H9 (cell line): ENCODE measurements at regions not wholly inside any gene's neighbourhood (a gene's known extent, or its start where the extent isn't known, plus 50 kb on each side); places are given as distances from the start of the nearest gene placed in this dataset.

Experiments
- DNase-seq: peaks from one replicate; pipeline ENCODE4 v3.0.0-alpha.2; 2017
- H2AFZ ChIP-seq: one replicate; pipeline ENCODE4 v1.6.1; 2013; ENCODE audit warnings: mild to moderate bottlenecking, low read length, control low read depth, moderate library complexity
- H2AK5ac ChIP-seq: 2 replicates; pipeline ENCODE4 v1.6.1; 2013; ENCODE audit warnings: low read length, control low read depth, mixed read lengths; ENCODE audit not compliant: insufficient read length
- H2BK120ac ChIP-seq: one replicate; pipeline ENCODE4 v1.6.1; 2013; ENCODE audit warnings: low read depth, mild to moderate bottlenecking, low read length, control low read depth, inconsistent platforms; ENCODE audit not compliant: poor library complexity, severe bottlenecking
- H2BK12ac ChIP-seq: 2 replicates; pipeline ENCODE4 v1.6.1; 2013; ENCODE audit warnings: low read length, control low read depth, mixed read lengths, low read depth; ENCODE audit not compliant: insufficient read length
- H2BK15ac ChIP-seq: 2 replicates; pipeline ENCODE4 v1.6.1; 2013; ENCODE audit warnings: low read depth, low read length, control low read depth
- H2BK20ac ChIP-seq: one replicate; pipeline ENCODE4 v1.6.1; 2013; ENCODE audit warnings: low read depth, mild to moderate bottlenecking, low read length, control low read depth, inconsistent platforms; ENCODE audit not compliant: poor library complexity, severe bottlenecking
- H2BK5ac ChIP-seq: 2 replicates; pipeline ENCODE4 v1.6.1; 2013; ENCODE audit warnings: low read length, control low read depth, mixed read lengths; ENCODE audit not compliant: insufficient read length
- H3K14ac ChIP-seq: 2 replicates; pipeline ENCODE4 v1.6.1; 2013; ENCODE audit warnings: low read length, control low read depth; ENCODE audit not compliant: insufficient read depth
- H3K18ac ChIP-seq: 2 replicates; pipeline ENCODE4 v1.6.1; 2013; ENCODE audit warnings: low read depth, mild to moderate bottlenecking, mixed read lengths, low read length, control low read depth; ENCODE audit not compliant: insufficient read length
- H3K23ac ChIP-seq: 2 replicates; pipeline ENCODE4 v1.6.1; 2013; ENCODE audit warnings: low read length, control low read depth, mixed read lengths, low read depth; ENCODE audit not compliant: insufficient read length
- H3K23me2 ChIP-seq: 2 replicates; pipeline ENCODE4 v1.6.1; 2013; ENCODE audit warnings: low read depth, mild to moderate bottlenecking, mixed read lengths, low read length, control low read depth; ENCODE audit not compliant: insufficient read length, poor library complexity, severe bottlenecking
- H3K27ac ChIP-seq: 2 replicates; pipeline ENCODE4 v1.5.1; 2013; ENCODE audit warnings: low read length, control low read depth, mixed read lengths, low read depth; ENCODE audit not compliant: insufficient read length
- H3K27me3 ChIP-seq: 2 replicates; pipeline ENCODE4 v1.6.1; 2013; ENCODE audit warnings: low read length, control low read depth, inconsistent platforms; ENCODE audit not compliant: insufficient read depth
- H3K4ac ChIP-seq: 2 replicates; pipeline ENCODE4 v1.6.1; 2013; ENCODE audit warnings: low read depth, mild to moderate bottlenecking, control low read depth, inconsistent platforms, low read length, moderate library complexity
- H3K4me1 ChIP-seq: 2 replicates; pipeline ENCODE4 v1.6.1; 2013; ENCODE audit warnings: low read length, control low read depth, inconsistent platforms; ENCODE audit not compliant: insufficient read depth
- H3K4me2 ChIP-seq: 2 replicates; pipeline ENCODE4 v1.6.1; 2013; ENCODE audit warnings: low read length, control low read depth, mixed read lengths; ENCODE audit not compliant: insufficient read length, insufficient read depth
- H3K56ac ChIP-seq: 2 replicates; pipeline ENCODE4 v1.6.1; 2013; ENCODE audit warnings: low read depth, mild to moderate bottlenecking, mixed read lengths, low read length, control low read depth; ENCODE audit not compliant: insufficient read length
- H3K79me1 ChIP-seq: 2 replicates; pipeline ENCODE4 v1.6.1; 2013; ENCODE audit warnings: low read depth, mild to moderate bottlenecking, moderate library complexity, low read length, control low read depth, inconsistent platforms; ENCODE audit not compliant: insufficient read depth, poor library complexity, severe bottlenecking
- H3K79me2 ChIP-seq: 2 replicates; pipeline ENCODE4 v1.6.1; 2013; ENCODE audit warnings: low read length, control low read depth, inconsistent platforms; ENCODE audit not compliant: insufficient read depth
- H3K9ac ChIP-seq: 2 replicates; pipeline ENCODE4 v1.6.1; 2013; ENCODE audit warnings: low read length, control low read depth, mixed read lengths; ENCODE audit not compliant: insufficient read length; ENCODE audit errors: extremely low read depth
- H3K9me3 ChIP-seq: one replicate; pipeline ENCODE4 v1.6.1; 2013; ENCODE audit warnings: low read depth, low read length, inconsistent platforms; ENCODE audit not compliant: control insufficient read depth
- H3T11ph ChIP-seq: one replicate; pipeline ENCODE4 v1.6.1; 2013; ENCODE audit warnings: mild to moderate bottlenecking, low read length, control low read depth, inconsistent platforms
- H4K20me1 ChIP-seq: one replicate; pipeline ENCODE4 v1.6.1; 2013; ENCODE audit not compliant: control insufficient read depth, insufficient read length, insufficient read depth
- H4K5ac ChIP-seq: 2 replicates; pipeline ENCODE4 v1.6.1; 2013; ENCODE audit warnings: low read depth, mild to moderate bottlenecking, mixed read lengths, low read length, control low read depth; ENCODE audit not compliant: insufficient read length
- H4K8ac ChIP-seq: replicated peaks from 2 replicates; pipeline ENCODE4 v1.6.1; 2013; ENCODE audit warnings: low read length, control low read depth, mixed read lengths, low read depth; ENCODE audit not compliant: insufficient read length
- H4K91ac ChIP-seq: 2 replicates; pipeline ENCODE4 v1.6.1; 2013; ENCODE audit warnings: low read depth, mild to moderate bottlenecking, moderate library complexity, mixed read lengths, low read length, control low read depth; ENCODE audit not compliant: insufficient read length
- H3K27ac Mint-ChIP-seq, 3 experiments: 2 replicates in 2 of 3; 3 replicates in 1 of 3; pipeline ENCODE4 v1.8.0; 2020 to 2021; ENCODE audit warnings: mixed read lengths in 3 of 3, mild to moderate bottlenecking in 1 of 3, moderate library complexity in 1 of 3
- H3K27me3 Mint-ChIP-seq: 2 replicates; pipeline ENCODE4 v1.8.0; 2021; ENCODE audit warnings: low read depth, mild to moderate bottlenecking, moderate library complexity, mixed read lengths
- H3K36me3 Mint-ChIP-seq, 3 experiments: 2 replicates in 2 of 3; 3 replicates in 1 of 3; pipeline ENCODE4 v1.8.0; 2020 to 2021; ENCODE audit warnings: low read depth in 3 of 3, mixed read lengths in 3 of 3; ENCODE audit not compliant: insufficient read depth in 1 of 3
- H3K4me1 Mint-ChIP-seq, 2 experiments: 2 replicates each; pipeline ENCODE4 v1.8.0; 2020; ENCODE audit warnings: mixed read lengths in 2 of 2
- H3K4me3 Mint-ChIP-seq, 2 experiments: 2 replicates in 1 of 2; 3 replicates in 1 of 2; pipeline ENCODE4 v1.8.0; 2020 to 2021; ENCODE audit warnings: mild to moderate bottlenecking in 2 of 2, mixed read lengths in 2 of 2, moderate library complexity in 1 of 2
- H3K9me3 Mint-ChIP-seq, 2 experiments: 2 replicates in 1 of 2; 3 replicates in 1 of 2; pipeline ENCODE4 v1.8.0; 2020; ENCODE audit warnings: mild to moderate bottlenecking in 2 of 2, mixed read lengths in 2 of 2, moderate library complexity in 1 of 2
- WGBS: extraction: QIAGEN DNeasy Blood & Tissue Kit; methylation state at CpG from one replicate; pipeline ENCODE4 v1.1.7; 2013; ENCODE audit warnings: missing lambda C conversion rate, low lambda C conversion rate, mixed read lengths; ENCODE audit not compliant: insufficient read length; ENCODE audit errors: extremely low coverage; 5-methylcytosine and 5-hydroxymethylcytosine counted together
- TF ChIP-seq, protein P1 (sequence below): fragments of 200-600 bp; sonication (generic); conservative IDR thresholded peaks from 3 replicates; pipeline ENCODE4 v1.8.0; 2021; ENCODE audit warnings: antibody characterized with exemption, mild to moderate bottlenecking

DNA sequence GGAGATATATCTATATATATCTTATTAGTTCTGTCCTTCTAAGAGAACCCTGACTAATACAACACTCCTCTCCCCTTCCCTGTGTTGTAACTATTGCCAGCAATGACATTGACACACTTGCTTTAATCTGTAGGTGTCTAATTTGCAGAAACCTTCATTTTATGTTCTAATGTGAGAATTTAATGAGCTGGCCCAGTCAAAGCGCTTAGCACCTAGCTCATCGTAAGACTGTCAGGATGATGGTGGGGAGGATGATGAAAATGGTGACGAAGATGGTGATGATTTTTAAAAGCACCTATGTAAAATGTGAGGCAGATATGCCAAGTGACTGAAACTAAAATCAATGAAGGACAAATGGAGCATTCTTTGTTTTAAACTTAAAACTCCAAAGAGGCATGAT is 183.8 kb downstream of the DHX15 start:
- Mint-ChIP-seq H3K4me3 (no peak overlapping the region), H3K27me3 (peaks cover 7% of the 10 kb centered on the region), H3K27ac (no peak overlapping the region), H3K9me3 (no peaks in the 10 kb centered on the region), H3K36me3 (no peaks in the 10 kb centered on the region), H3K4me1 (no peaks in the 10 kb centered on the region)
- no peak overlapping the region for H4K8ac ChIP-seq
- H3K79me1 ChIP-seq: no peaks in the 10 kb centered on the region
- no peak for DNase-seq
- H3K23me2 ChIP-seq: no peaks in the 10 kb centered on the region
- no peaks in the 10 kb centered on the region for H4K20me1 ChIP-seq
- no peak overlapping the region for H4K91ac ChIP-seq
- H2BK5ac ChIP-seq: no peak overlapping the region
- no peaks in the 10 kb centered on the region for H3K27me3 ChIP-seq
- H3K79me2 ChIP-seq: no peaks in the 10 kb centered on the region
- H3K56ac ChIP-seq: no peak overlapping the region
- H2BK20ac ChIP-seq: no peak overlapping the region
- H3K18ac ChIP-seq: no peak overlapping the region
- no peak overlapping the region for H3K14ac ChIP-seq
- no peak overlapping the region for H3T11ph ChIP-seq
- no peak overlapping the region for H2BK15ac ChIP-seq
- WGBS: no CpG with 5 or more reads among the region's 3 CpGs
- H3K4me2 ChIP-seq: no peak overlapping the region
- H3K4me1 ChIP-seq: no peaks in the 10 kb centered on the region
- H3K4ac ChIP-seq: no peak overlapping the region
- H2BK12ac ChIP-seq: no peak overlapping the region
- H3K23ac ChIP-seq: no peak overlapping the region
- H2AK5ac ChIP-seq: no peak overlapping the region
- no peak overlapping the region for H2BK120ac ChIP-seq
- H3K27ac ChIP-seq: no peak overlapping the region
- H2AFZ ChIP-seq: no peak overlapping the region
- no peak overlapping the region for H3K9ac ChIP-seq
- H4K5ac ChIP-seq: no peak overlapping the region
- TF ChIP-seq, protein P1, sequence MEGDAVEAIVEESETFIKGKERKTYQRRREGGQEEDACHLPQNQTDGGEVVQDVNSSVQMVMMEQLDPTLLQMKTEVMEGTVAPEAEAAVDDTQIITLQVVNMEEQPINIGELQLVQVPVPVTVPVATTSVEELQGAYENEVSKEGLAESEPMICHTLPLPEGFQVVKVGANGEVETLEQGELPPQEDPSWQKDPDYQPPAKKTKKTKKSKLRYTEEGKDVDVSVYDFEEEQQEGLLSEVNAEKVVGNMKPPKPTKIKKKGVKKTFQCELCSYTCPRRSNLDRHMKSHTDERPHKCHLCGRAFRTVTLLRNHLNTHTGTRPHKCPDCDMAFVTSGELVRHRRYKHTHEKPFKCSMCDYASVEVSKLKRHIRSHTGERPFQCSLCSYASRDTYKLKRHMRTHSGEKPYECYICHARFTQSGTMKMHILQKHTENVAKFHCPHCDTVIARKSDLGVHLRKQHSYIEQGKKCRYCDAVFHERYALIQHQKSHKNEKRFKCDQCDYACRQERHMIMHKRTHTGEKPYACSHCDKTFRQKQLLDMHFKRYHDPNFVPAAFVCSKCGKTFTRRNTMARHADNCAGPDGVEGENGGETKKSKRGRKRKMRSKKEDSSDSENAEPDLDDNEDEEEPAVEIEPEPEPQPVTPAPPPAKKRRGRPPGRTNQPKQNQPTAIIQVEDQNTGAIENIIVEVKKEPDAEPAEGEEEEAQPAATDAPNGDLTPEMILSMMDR: no peak
- no peaks in the 10 kb centered on the region for H3K9me3 ChIP-seq
